H9 (cell line): ENCODE measurements at regions not wholly inside any gene's neighbourhood (a gene's known extent, or its start where the extent isn't known, plus 50 kb on each side); places are given as distances from the start of the nearest gene placed in this dataset.

Experiments
- DNase-seq: peaks from one replicate; pipeline ENCODE4 v3.0.0-alpha.2; 2017
- H2AFZ ChIP-seq: one replicate; pipeline ENCODE4 v1.6.1; 2013; ENCODE audit warnings: mild to moderate bottlenecking, low read length, control low read depth, moderate library complexity
- H2AK5ac ChIP-seq: 2 replicates; pipeline ENCODE4 v1.6.1; 2013; ENCODE audit warnings: low read length, control low read depth, mixed read lengths; ENCODE audit not compliant: insufficient read length
- H2BK120ac ChIP-seq: one replicate; pipeline ENCODE4 v1.6.1; 2013; ENCODE audit warnings: low read depth, mild to moderate bottlenecking, low read length, control low read depth, inconsistent platforms; ENCODE audit not compliant: poor library complexity, severe bottlenecking
- H2BK12ac ChIP-seq: 2 replicates; pipeline ENCODE4 v1.6.1; 2013; ENCODE audit warnings: low read length, control low read depth, mixed read lengths, low read depth; ENCODE audit not compliant: insufficient read length
- H2BK15ac ChIP-seq: 2 replicates; pipeline ENCODE4 v1.6.1; 2013; ENCODE audit warnings: low read depth, low read length, control low read depth
- H2BK20ac ChIP-seq: one replicate; pipeline ENCODE4 v1.6.1; 2013; ENCODE audit warnings: low read depth, mild to moderate bottlenecking, low read length, control low read depth, inconsistent platforms; ENCODE audit not compliant: poor library complexity, severe bottlenecking
- H2BK5ac ChIP-seq: 2 replicates; pipeline ENCODE4 v1.6.1; 2013; ENCODE audit warnings: low read length, control low read depth, mixed read lengths; ENCODE audit not compliant: insufficient read length
- H3K14ac ChIP-seq: 2 replicates; pipeline ENCODE4 v1.6.1; 2013; ENCODE audit warnings: low read length, control low read depth; ENCODE audit not compliant: insufficient read depth
- H3K18ac ChIP-seq: 2 replicates; pipeline ENCODE4 v1.6.1; 2013; ENCODE audit warnings: low read depth, mild to moderate bottlenecking, mixed read lengths, low read length, control low read depth; ENCODE audit not compliant: insufficient read length
- H3K23ac ChIP-seq: 2 replicates; pipeline ENCODE4 v1.6.1; 2013; ENCODE audit warnings: low read length, control low read depth, mixed read lengths, low read depth; ENCODE audit not compliant: insufficient read length
- H3K23me2 ChIP-seq: 2 replicates; pipeline ENCODE4 v1.6.1; 2013; ENCODE audit warnings: low read depth, mild to moderate bottlenecking, mixed read lengths, low read length, control low read depth; ENCODE audit not compliant: insufficient read length, poor library complexity, severe bottlenecking
- H3K27ac ChIP-seq: 2 replicates; pipeline ENCODE4 v1.5.1; 2013; ENCODE audit warnings: low read length, control low read depth, mixed read lengths, low read depth; ENCODE audit not compliant: insufficient read length
- H3K27me3 ChIP-seq: 2 replicates; pipeline ENCODE4 v1.6.1; 2013; ENCODE audit warnings: low read length, control low read depth, inconsistent platforms; ENCODE audit not compliant: insufficient read depth
- H3K4ac ChIP-seq: 2 replicates; pipeline ENCODE4 v1.6.1; 2013; ENCODE audit warnings: low read depth, mild to moderate bottlenecking, control low read depth, inconsistent platforms, low read length, moderate library complexity
- H3K4me1 ChIP-seq: 2 replicates; pipeline ENCODE4 v1.6.1; 2013; ENCODE audit warnings: low read length, control low read depth, inconsistent platforms; ENCODE audit not compliant: insufficient read depth
- H3K4me2 ChIP-seq: 2 replicates; pipeline ENCODE4 v1.6.1; 2013; ENCODE audit warnings: low read length, control low read depth, mixed read lengths; ENCODE audit not compliant: insufficient read length, insufficient read depth
- H3K56ac ChIP-seq: 2 replicates; pipeline ENCODE4 v1.6.1; 2013; ENCODE audit warnings: low read depth, mild to moderate bottlenecking, mixed read lengths, low read length, control low read depth; ENCODE audit not compliant: insufficient read length
- H3K79me1 ChIP-seq: 2 replicates; pipeline ENCODE4 v1.6.1; 2013; ENCODE audit warnings: low read depth, mild to moderate bottlenecking, moderate library complexity, low read length, control low read depth, inconsistent platforms; ENCODE audit not compliant: insufficient read depth, poor library complexity, severe bottlenecking
- H3K79me2 ChIP-seq: 2 replicates; pipeline ENCODE4 v1.6.1; 2013; ENCODE audit warnings: low read length, control low read depth, inconsistent platforms; ENCODE audit not compliant: insufficient read depth
- H3K9ac ChIP-seq: 2 replicates; pipeline ENCODE4 v1.6.1; 2013; ENCODE audit warnings: low read length, control low read depth, mixed read lengths; ENCODE audit not compliant: insufficient read length; ENCODE audit errors: extremely low read depth
- H3K9me3 ChIP-seq: one replicate; pipeline ENCODE4 v1.6.1; 2013; ENCODE audit warnings: low read depth, low read length, inconsistent platforms; ENCODE audit not compliant: control insufficient read depth
- H3T11ph ChIP-seq: one replicate; pipeline ENCODE4 v1.6.1; 2013; ENCODE audit warnings: mild to moderate bottlenecking, low read length, control low read depth, inconsistent platforms
- H4K20me1 ChIP-seq: one replicate; pipeline ENCODE4 v1.6.1; 2013; ENCODE audit not compliant: control insufficient read depth, insufficient read length, insufficient read depth
- H4K5ac ChIP-seq: 2 replicates; pipeline ENCODE4 v1.6.1; 2013; ENCODE audit warnings: low read depth, mild to moderate bottlenecking, mixed read lengths, low read length, control low read depth; ENCODE audit not compliant: insufficient read length
- H4K8ac ChIP-seq: replicated peaks from 2 replicates; pipeline ENCODE4 v1.6.1; 2013; ENCODE audit warnings: low read length, control low read depth, mixed read lengths, low read depth; ENCODE audit not compliant: insufficient read length
- H4K91ac ChIP-seq: 2 replicates; pipeline ENCODE4 v1.6.1; 2013; ENCODE audit warnings: low read depth, mild to moderate bottlenecking, moderate library complexity, mixed read lengths, low read length, control low read depth; ENCODE audit not compliant: insufficient read length
- H3K27ac Mint-ChIP-seq, 3 experiments: 2 replicates in 2 of 3; 3 replicates in 1 of 3; pipeline ENCODE4 v1.8.0; 2020 to 2021; ENCODE audit warnings: mixed read lengths in 3 of 3, mild to moderate bottlenecking in 1 of 3, moderate library complexity in 1 of 3
- H3K27me3 Mint-ChIP-seq: 2 replicates; pipeline ENCODE4 v1.8.0; 2021; ENCODE audit warnings: low read depth, mild to moderate bottlenecking, moderate library complexity, mixed read lengths
- H3K36me3 Mint-ChIP-seq, 3 experiments: 2 replicates in 2 of 3; 3 replicates in 1 of 3; pipeline ENCODE4 v1.8.0; 2020 to 2021; ENCODE audit warnings: low read depth in 3 of 3, mixed read lengths in 3 of 3; ENCODE audit not compliant: insufficient read depth in 1 of 3
- H3K4me1 Mint-ChIP-seq, 2 experiments: 2 replicates each; pipeline ENCODE4 v1.8.0; 2020; ENCODE audit warnings: mixed read lengths in 2 of 2
- H3K4me3 Mint-ChIP-seq, 2 experiments: 2 replicates in 1 of 2; 3 replicates in 1 of 2; pipeline ENCODE4 v1.8.0; 2020 to 2021; ENCODE audit warnings: mild to moderate bottlenecking in 2 of 2, mixed read lengths in 2 of 2, moderate library complexity in 1 of 2
- H3K9me3 Mint-ChIP-seq, 2 experiments: 2 replicates in 1 of 2; 3 replicates in 1 of 2; pipeline ENCODE4 v1.8.0; 2020; ENCODE audit warnings: mild to moderate bottlenecking in 2 of 2, mixed read lengths in 2 of 2, moderate library complexity in 1 of 2
- WGBS: extraction: QIAGEN DNeasy Blood & Tissue Kit; methylation state at CpG from one replicate; pipeline ENCODE4 v1.1.7; 2013; ENCODE audit warnings: missing lambda C conversion rate, low lambda C conversion rate, mixed read lengths; ENCODE audit not compliant: insufficient read length; ENCODE audit errors: extremely low coverage; 5-methylcytosine and 5-hydroxymethylcytosine counted together
- TF ChIP-seq, protein P1 (sequence below): fragments of 200-600 bp; sonication (generic); conservative IDR thresholded peaks from 3 replicates; pipeline ENCODE4 v1.8.0; 2021; ENCODE audit warnings: antibody characterized with exemption, mild to moderate bottlenecking

DNA sequence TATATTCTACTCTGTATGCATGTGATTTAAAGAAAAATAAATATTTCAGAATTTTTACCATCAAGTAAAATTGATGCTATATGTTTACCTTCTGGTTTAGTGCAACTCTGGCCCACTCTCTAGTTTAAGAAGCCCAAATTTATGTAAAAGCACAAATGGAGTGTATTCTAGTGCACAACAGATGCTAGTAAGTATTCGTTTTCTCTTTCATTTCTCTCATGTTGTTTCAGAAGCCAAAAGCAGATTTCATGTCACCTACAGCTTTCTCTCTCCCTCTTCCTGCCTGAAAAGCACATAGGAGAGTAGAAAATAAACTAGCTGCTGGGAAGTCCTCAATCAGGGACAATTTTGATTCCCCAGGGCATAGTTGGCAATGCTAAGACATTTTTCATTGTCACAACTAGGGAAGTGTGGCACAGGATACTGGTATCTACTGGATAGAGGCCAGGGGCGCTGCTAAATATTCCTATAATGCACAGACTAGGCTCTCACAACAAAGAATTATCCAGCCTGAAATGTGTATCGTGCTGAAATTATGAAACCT is 147.4 kb upstream of the ARHGEF26 start:
- Histone ChIP-seq H2AK5ac (no peak overlapping the region), H2BK5ac (no peak overlapping the region), H3K79me2 (no peaks in the 10 kb centered on the region), H3K27ac (no peak overlapping the region), H2AFZ (no peak overlapping the region), H4K91ac (no peak overlapping the region), H3T11ph (no peak overlapping the region), H3K27me3 (no peaks in the 10 kb centered on the region), H3K4me1 (no peaks in the 10 kb centered on the region), H3K23me2 (no peaks in the 10 kb centered on the region), H3K9me3 (no peaks in the 10 kb centered on the region), H3K4ac (no peak overlapping the region), H3K14ac (no peak overlapping the region), H3K56ac (no peak overlapping the region), H2BK12ac (no peak overlapping the region), H3K18ac (no peak overlapping the region), H2BK15ac (no peak overlapping the region), H3K9ac (no peak overlapping the region), H2BK120ac (no peak overlapping the region), H4K8ac (no peak overlapping the region), H4K20me1 (no peaks in the 10 kb centered on the region), H3K23ac (no peak overlapping the region), H3K79me1 (no peaks in the 10 kb centered on the region), H2BK20ac (no peak overlapping the region), H3K4me2 (no peak overlapping the region), H4K5ac (no peak overlapping the region)
- no peak overlapping the region; a peak in 1 of 7 replicates for H3K27ac Mint-ChIP-seq
- H3K27me3 Mint-ChIP-seq, result no peaks in the 10 kb centered on the region
- no peak overlapping the region for H3K4me3 Mint-ChIP-seq
- no CpG with 5 or more reads among the region's 3 CpGs for WGBS
- H3K9me3 Mint-ChIP-seq, result no peaks in the 10 kb centered on the region
- no peaks in the 10 kb centered on the region for H3K4me1 Mint-ChIP-seq
- H3K36me3 Mint-ChIP-seq, result no peaks in the 10 kb centered on the region
- no peak for DNase-seq
- TF ChIP-seq, protein P1, sequence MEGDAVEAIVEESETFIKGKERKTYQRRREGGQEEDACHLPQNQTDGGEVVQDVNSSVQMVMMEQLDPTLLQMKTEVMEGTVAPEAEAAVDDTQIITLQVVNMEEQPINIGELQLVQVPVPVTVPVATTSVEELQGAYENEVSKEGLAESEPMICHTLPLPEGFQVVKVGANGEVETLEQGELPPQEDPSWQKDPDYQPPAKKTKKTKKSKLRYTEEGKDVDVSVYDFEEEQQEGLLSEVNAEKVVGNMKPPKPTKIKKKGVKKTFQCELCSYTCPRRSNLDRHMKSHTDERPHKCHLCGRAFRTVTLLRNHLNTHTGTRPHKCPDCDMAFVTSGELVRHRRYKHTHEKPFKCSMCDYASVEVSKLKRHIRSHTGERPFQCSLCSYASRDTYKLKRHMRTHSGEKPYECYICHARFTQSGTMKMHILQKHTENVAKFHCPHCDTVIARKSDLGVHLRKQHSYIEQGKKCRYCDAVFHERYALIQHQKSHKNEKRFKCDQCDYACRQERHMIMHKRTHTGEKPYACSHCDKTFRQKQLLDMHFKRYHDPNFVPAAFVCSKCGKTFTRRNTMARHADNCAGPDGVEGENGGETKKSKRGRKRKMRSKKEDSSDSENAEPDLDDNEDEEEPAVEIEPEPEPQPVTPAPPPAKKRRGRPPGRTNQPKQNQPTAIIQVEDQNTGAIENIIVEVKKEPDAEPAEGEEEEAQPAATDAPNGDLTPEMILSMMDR, result no peak
